WTC11 (cell line): ENCODE measurements at regions not wholly inside any gene's neighbourhood (a gene's known extent, or its start where the extent isn't known, plus 50 kb on each side); places are given as distances from the start of the nearest gene placed in this dataset.

ENCODE experiments used
- ATAC-seq: fragments of 200-7000 bp; cut with Tn5 transposase; 2 replicates; pipeline ENCODE4 v1.10.0; 2021; ENCODE audit warnings: mild to moderate bottlenecking, moderate library complexity
- CTCF ChIA-PET: fragments of 300-600 bp; sonication (Branson Sonifier 250); formaldehyde crosslinking; loops from one replicate; lab custom pipeline; 2021; ENCODE audit warnings: antibody characterized with exemption; lab: Charles Lee
- POLR2A ChIA-PET: fragments of 350-600 bp; sonication (Branson Sonifier 250); formaldehyde crosslinking; loops from one replicate; lab custom pipeline; 2021; ENCODE audit warnings: antibody characterized with exemption; lab: Charles Lee
- DNase-seq: peaks from one replicate; pipeline ENCODE4 v3.0.0; 2021; ENCODE audit warnings: low spot score
- H3K27ac Mint-ChIP-seq: 2 replicates; pipeline ENCODE4 v1.8.0; 2021; ENCODE audit warnings: mixed read lengths
- H3K27me3 Mint-ChIP-seq: 2 replicates; pipeline ENCODE4 v1.8.0; 2021; ENCODE audit warnings: low read depth, mild to moderate bottlenecking, moderate library complexity, mixed read lengths
- H3K36me3 Mint-ChIP-seq: 2 replicates; pipeline ENCODE4 v1.8.0; 2021; ENCODE audit warnings: mixed read lengths
- H3K4me1 Mint-ChIP-seq: 2 replicates; pipeline ENCODE4 v1.8.0; 2022; ENCODE audit warnings: mixed read lengths
- H3K4me3 Mint-ChIP-seq: 2 replicates; pipeline ENCODE4 v1.8.0; 2021; ENCODE audit warnings: mild to moderate bottlenecking, moderate library complexity, mixed read lengths
- H3K9me3 Mint-ChIP-seq: 2 replicates; pipeline ENCODE4 v1.8.0; 2021; ENCODE audit warnings: mixed read lengths
- ARID4B ChIP-seq: sonication (generic); formaldehyde crosslinking; IDR thresholded peaks from 2 replicates; pipeline ENCODE4 v1.8.0; 2023; ENCODE audit warnings: missing genetic modification reagents, mild to moderate bottlenecking, borderline replicate concordance
- ATF3 ChIP-seq: sonication (generic); formaldehyde crosslinking; conservative IDR thresholded peaks from 2 replicates; pipeline ENCODE4 v1.8.1; 2022; ENCODE audit warnings: mild to moderate bottlenecking, missing genetic modification reagents
- CDX4 ChIP-seq: fragments of 250-450 bp; sonication (Bioruptor Pico); IDR thresholded peaks from 2 replicates; pipeline ENCODE4 v1.9.0; 2021; ENCODE audit warnings: moderate library complexity, mild to moderate bottlenecking, inconsistent platforms, borderline replicate concordance
- CREB1 ChIP-seq: sonication (generic); formaldehyde crosslinking; IDR thresholded peaks from 2 replicates; pipeline ENCODE4 v1.8.0; 2023; ENCODE audit warnings: mild to moderate bottlenecking, missing genetic modification reagents
- CREM ChIP-seq: sonication (generic); formaldehyde crosslinking; IDR thresholded peaks from 2 replicates; pipeline ENCODE4 v1.8.1; 2022; ENCODE audit warnings: mild to moderate bottlenecking, missing genetic modification reagents, moderate library complexity
- EMX1 ChIP-seq: fragments of 250-450 bp; sonication (Bioruptor Pico); IDR thresholded peaks from 2 replicates; pipeline ENCODE4 v1.8.0; 2021; ENCODE audit warnings: mild to moderate bottlenecking
- GTF2I ChIP-seq: fragments of 250-450 bp; sonication (Bioruptor Pico); conservative IDR thresholded peaks from 2 replicates; pipeline ENCODE4 v1.4.0; 2021; ENCODE audit warnings: mild to moderate bottlenecking
- IRF1 ChIP-seq: sonication (generic); formaldehyde crosslinking; IDR thresholded peaks from 2 replicates; pipeline ENCODE4 v1.8.0; 2023; ENCODE audit warnings: missing genetic modification reagents
- MYBL2 ChIP-seq: sonication (generic); formaldehyde crosslinking; IDR thresholded peaks from 2 replicates; pipeline ENCODE4 v1.8.1; 2023; ENCODE audit warnings: mild to moderate bottlenecking, moderate library complexity, missing genetic modification reagents
- NR3C1 ChIP-seq: sonication (generic); formaldehyde crosslinking; conservative IDR thresholded peaks from 2 replicates; pipeline ENCODE4 v1.8.1; 2023; ENCODE audit warnings: low read depth, mild to moderate bottlenecking, missing genetic modification reagents
- RELA ChIP-seq: sonication (generic); formaldehyde crosslinking; IDR thresholded peaks from 2 replicates; pipeline ENCODE4 v1.8.1; 2022; ENCODE audit warnings: missing genetic modification reagents, mild to moderate bottlenecking, borderline replicate concordance
- SMAD3 ChIP-seq: sonication (generic); formaldehyde crosslinking; IDR thresholded peaks from 2 replicates; pipeline ENCODE4 v1.8.0; 2022; ENCODE audit warnings: missing genetic modification reagents, mild to moderate bottlenecking, borderline replicate concordance
- ZMAT4 ChIP-seq: fragments of 250-450 bp; sonication (Bioruptor Pico); IDR thresholded peaks from 2 replicates; pipeline ENCODE4 v1.9.0; 2021; ENCODE audit warnings: mild to moderate bottlenecking
- ZNF138 ChIP-seq: sonication (generic); formaldehyde crosslinking; conservative IDR thresholded peaks from 2 replicates; pipeline ENCODE4 v1.8.1; 2022; ENCODE audit warnings: mild to moderate bottlenecking, moderate library complexity, missing genetic modification reagents
- ZNF532 ChIP-seq: fragments of 250-450 bp; sonication (Bioruptor Pico); IDR thresholded peaks from 2 replicates; pipeline ENCODE4 v1.9.0; 2021; ENCODE audit warnings: mild to moderate bottlenecking, borderline replicate concordance

GRCh38 chr6:151677404-151677803 is 130.1 kb upstream of the ESR1 start:
- ChIA-PET POLR2A (no interaction called here), CTCF (no interaction called here)
- Mint-ChIP-seq H3K27me3 (no peaks in the 10 kb centered on the region), H3K36me3 (no peaks in the 10 kb centered on the region), H3K27ac (no peak overlapping the region), H3K9me3 (no peaks in the 10 kb centered on the region), H3K4me1 (peaks cover 18% of the 10 kb centered on the region), H3K4me3 (no peak overlapping the region)
- DNase-seq: no peak
- ATAC-seq: no peak
- TF ChIP-seq CREM (CRISPR knock-in tag) (no peak), ATF3 (CRISPR knock-in tag) (no peak), ZNF532 (CRISPR knock-in tag) (no peak), EMX1 (no peak), IRF1 (no peak), CREB1 (no peak), NR3C1 (no peak), ZNF138 (CRISPR knock-in tag) (no peak)

GRCh38 chr6:151679081-151679480 is 128.4 kb upstream of the ESR1 start:
- DNase-seq: no peak
- no peak for ATAC-seq
- no peaks in the 10 kb centered on the region for H3K9me3 Mint-ChIP-seq
- TF ChIP-seq ARID4B (CRISPR knock-in tag) (no peak), CDX4 (CRISPR knock-in tag) (no peak), RELA (CRISPR knock-in tag) (no peak), GTF2I (no peak), CREM (CRISPR knock-in tag) (no peak), MYBL2 (no peak), ZMAT4 (CRISPR knock-in tag) (no peak), NR3C1 (no peak), SMAD3 (CRISPR knock-in tag) (no peak)
- H3K27me3 Mint-ChIP-seq: no peaks in the 10 kb centered on the region
- no peak overlapping the region for H3K27ac Mint-ChIP-seq
- CTCF ChIA-PET: no interaction called here
- POLR2A ChIA-PET: no interaction called here
- no peak overlapping the region for H3K4me3 Mint-ChIP-seq
- peaks cover 25% of the 10 kb centered on the region for H3K4me1 Mint-ChIP-seq
- no peaks in the 10 kb centered on the region for H3K36me3 Mint-ChIP-seq
